Upper lobe of right lung (tissue), 1 donor: ENCODE measurements at regions not wholly inside any gene's neighbourhood (a gene's known extent, or its start where the extent isn't known, plus 50 kb on each side); places are given as distances from the start of the nearest gene placed in this dataset.

Experiments used
- ATAC-seq: fragments of 200-7000 bp; cut with Tn5 transposase; one replicate; pipeline ENCODE4 v1.9.1; 2020; ENCODE audit warnings: mild to moderate bottlenecking, moderate library complexity
- DNase-seq: peaks from one replicate; pipeline ENCODE4 v3.0.0-alpha.2; 2020
- H3K27ac ChIP-seq: fragments of 200-600 bp; one replicate; pipeline ENCODE4 v1.8.0; 2022
- H3K27me3 ChIP-seq: fragments of 200-600 bp; one replicate; pipeline ENCODE4 v1.8.0; 2022; ENCODE audit warnings: mild to moderate bottlenecking
- H3K36me3 ChIP-seq: fragments of 200-600 bp; one replicate; pipeline ENCODE4 v1.8.0; 2022
- H3K4me1 ChIP-seq: fragments of 200-600 bp; one replicate; pipeline ENCODE4 v1.8.0; 2022
- H3K4me3 ChIP-seq: fragments of 200-600 bp; one replicate; pipeline ENCODE4 v1.8.0; 2022; ENCODE audit warnings: mild to moderate bottlenecking
- H3K9me3 ChIP-seq: fragments of 200-600 bp; one replicate; pipeline ENCODE4 v1.8.0; 2022
- intact Hi-C: fragments of 100-400 bp; cut with DNase I; formaldehyde crosslinking; loops from one replicate; pipeline ENCODE4 v1.11.0; 2022
- TF ChIP-seq, protein P1 (sequence below): fragments of 200-600 bp; IDR thresholded peaks from one replicate; pipeline ENCODE4 v1.8.0; 2022; ENCODE audit warnings: antibody characterized with exemption
- donor health status: DM: no; HTN: yes; CAD: no; lungs with severe emphysema.

GRCh38 chr2:234193977-234194563 is 143.6 kb downstream of the SPP2 start:
- ATAC-seq, result no peak
- intact Hi-C loops, result no loop called here
- H3K27me3 ChIP-seq, result no peaks in the 10 kb centered on the region
- H3K4me1 ChIP-seq, result no peaks in the 10 kb centered on the region
- H3K36me3 ChIP-seq, result no peaks in the 10 kb centered on the region
- no peak overlapping the region for H3K4me3 ChIP-seq
- DNase-seq, result no peak
- no peaks in the 10 kb centered on the region for H3K9me3 ChIP-seq
- TF ChIP-seq, protein P1, sequence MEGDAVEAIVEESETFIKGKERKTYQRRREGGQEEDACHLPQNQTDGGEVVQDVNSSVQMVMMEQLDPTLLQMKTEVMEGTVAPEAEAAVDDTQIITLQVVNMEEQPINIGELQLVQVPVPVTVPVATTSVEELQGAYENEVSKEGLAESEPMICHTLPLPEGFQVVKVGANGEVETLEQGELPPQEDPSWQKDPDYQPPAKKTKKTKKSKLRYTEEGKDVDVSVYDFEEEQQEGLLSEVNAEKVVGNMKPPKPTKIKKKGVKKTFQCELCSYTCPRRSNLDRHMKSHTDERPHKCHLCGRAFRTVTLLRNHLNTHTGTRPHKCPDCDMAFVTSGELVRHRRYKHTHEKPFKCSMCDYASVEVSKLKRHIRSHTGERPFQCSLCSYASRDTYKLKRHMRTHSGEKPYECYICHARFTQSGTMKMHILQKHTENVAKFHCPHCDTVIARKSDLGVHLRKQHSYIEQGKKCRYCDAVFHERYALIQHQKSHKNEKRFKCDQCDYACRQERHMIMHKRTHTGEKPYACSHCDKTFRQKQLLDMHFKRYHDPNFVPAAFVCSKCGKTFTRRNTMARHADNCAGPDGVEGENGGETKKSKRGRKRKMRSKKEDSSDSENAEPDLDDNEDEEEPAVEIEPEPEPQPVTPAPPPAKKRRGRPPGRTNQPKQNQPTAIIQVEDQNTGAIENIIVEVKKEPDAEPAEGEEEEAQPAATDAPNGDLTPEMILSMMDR, result no peak
- H3K27ac ChIP-seq, result no peak overlapping the region

DNA sequence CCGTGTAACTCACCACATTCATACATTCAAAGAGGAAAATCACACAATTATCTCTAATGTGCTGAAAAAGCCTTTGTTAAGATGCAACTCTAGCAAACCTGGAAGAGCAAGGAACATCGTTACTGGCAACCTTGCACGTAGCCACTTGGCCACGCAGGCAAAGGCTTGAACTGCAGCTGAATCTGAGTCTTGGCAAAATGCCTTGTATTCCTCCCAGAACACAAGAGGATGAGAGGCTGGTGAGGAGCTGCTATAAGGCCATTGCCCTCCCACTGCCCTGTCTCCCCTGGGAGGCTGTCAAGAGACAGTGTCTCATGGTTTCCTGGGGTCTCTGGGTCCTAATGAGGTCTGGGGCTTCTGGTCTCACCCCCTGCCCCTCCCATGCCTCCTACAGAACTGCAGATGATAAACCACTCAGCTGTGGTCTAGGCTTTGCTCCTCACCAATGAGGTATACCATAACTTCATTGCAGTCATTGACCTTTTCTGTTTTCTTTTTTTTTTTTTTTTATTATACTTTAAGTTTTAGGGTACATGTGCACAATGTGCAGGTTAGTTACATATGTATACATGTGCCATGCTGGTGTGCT is 141.4 kb downstream of the SPP2 start:
- H3K27me3 ChIP-seq, result no peaks in the 10 kb centered on the region
- DNase-seq (no peak), ATAC-seq (peak; percentile 28)
- intact Hi-C loops, result no loop called here
- H3K4me1 ChIP-seq, result no peaks in the 10 kb centered on the region
- H3K36me3 ChIP-seq, result no peaks in the 10 kb centered on the region
- no peaks in the 10 kb centered on the region for H3K9me3 ChIP-seq
- H3K27ac ChIP-seq, result no peak overlapping the region
- TF ChIP-seq, protein P1, result no peak
- no peak overlapping the region for H3K4me3 ChIP-seq

DNA sequence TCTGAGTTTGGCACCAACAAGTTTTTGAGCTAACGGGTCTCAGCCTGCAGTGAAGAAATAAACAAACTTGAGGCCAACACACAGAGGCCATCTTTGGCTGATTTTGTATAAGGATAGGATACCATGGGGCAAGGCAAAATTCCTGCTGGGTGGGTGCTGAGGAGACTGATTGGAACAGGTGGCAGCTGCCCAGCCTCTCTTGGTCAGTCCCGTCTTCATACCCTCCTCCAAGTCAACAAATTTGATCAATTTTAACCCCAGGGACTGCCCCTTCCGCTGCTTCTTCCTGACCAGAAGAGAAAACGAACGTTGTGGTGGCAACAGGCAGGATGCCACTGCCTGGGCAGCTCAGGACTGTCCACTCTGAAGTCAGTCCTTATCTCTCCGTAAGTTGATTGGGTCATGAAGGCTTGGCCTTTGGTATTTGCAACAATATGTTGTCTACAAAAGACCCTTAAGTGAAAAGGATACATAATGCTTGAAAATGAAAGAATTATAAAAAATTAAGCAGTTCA is 139.3 kb downstream of the SPP2 start:
- TF ChIP-seq, protein P1, result no peak
- DNase-seq (no peak), ATAC-seq (no peak)
- Histone ChIP-seq H3K36me3 (no peaks in the 10 kb centered on the region), H3K4me1 (no peaks in the 10 kb centered on the region), H3K4me3 (no peak overlapping the region), H3K27me3 (peaks cover 5% of the 10 kb centered on the region), H3K9me3 (no peaks in the 10 kb centered on the region), H3K27ac (no peak overlapping the region)
- intact Hi-C loops, result no loop called here

GRCh38 chr2:234189230-234189629 is 138.7 kb downstream of the SPP2 start:
- no peaks in the 10 kb centered on the region for H3K36me3 ChIP-seq
- no peaks in the 10 kb centered on the region for H3K4me1 ChIP-seq

DNA sequence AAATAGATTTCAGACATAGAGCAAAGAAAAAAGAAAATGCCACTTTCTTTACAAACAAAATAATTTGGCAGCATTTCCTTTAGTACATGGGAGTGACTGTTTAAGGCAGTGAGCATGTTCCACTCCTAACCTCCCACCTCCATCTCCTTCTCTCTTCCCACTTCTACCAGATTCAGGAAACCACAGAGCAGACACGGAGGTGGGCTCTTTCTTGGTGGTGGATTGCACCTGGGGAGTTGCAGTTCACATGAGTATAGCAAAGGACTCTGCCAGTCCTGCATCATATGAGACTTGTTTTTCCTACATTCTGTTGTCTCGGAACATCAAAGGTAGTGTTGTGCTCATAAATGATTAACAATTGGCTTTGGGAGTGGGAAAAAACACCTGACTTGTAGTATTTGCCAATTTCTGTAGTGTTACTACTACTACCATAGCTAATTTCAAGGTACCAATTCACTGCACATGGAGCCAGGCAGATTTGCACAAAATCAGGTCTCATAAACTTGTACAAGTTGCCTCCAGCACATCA is 137.2 kb downstream of the SPP2 start:
- DNase-seq (no peak), ATAC-seq (no peak)
- Histone ChIP-seq H3K4me3 (no peak overlapping the region), H3K36me3 (no peaks in the 10 kb centered on the region), H3K4me1 (no peaks in the 10 kb centered on the region), H3K9me3 (no peaks in the 10 kb centered on the region), H3K27ac (no peak overlapping the region), H3K27me3 (peaks cover 5% of the 10 kb centered on the region)
- TF ChIP-seq, protein P1, result no peak
- intact Hi-C loops, result no loop called here

More at GRCh38 chr2:234189230-234189629, 138.7 kb downstream of the SPP2 start:
- Histone ChIP-seq H3K27me3 (peaks cover 5% of the 10 kb centered on the region), H3K4me3 (no peak overlapping the region), H3K9me3 (no peaks in the 10 kb centered on the region), H3K27ac (no peak overlapping the region)
- TF ChIP-seq, protein P1, result no peak
- intact Hi-C loops, result no loop called here
- no peak for ATAC-seq
- DNase-seq, result no peak
